GM13977 (cell line): ENCODE measurements at regions not wholly inside any gene's neighbourhood (a gene's known extent, or its start where the extent isn't known, plus 50 kb on each side); places are given as distances from the start of the nearest gene placed in this dataset.

Experiments
- DNase-seq: peaks from one replicate; pipeline ENCODE4 v3.0.0; 2012; ENCODE audit warnings: low spot score
- CTCF ChIP-seq: IDR thresholded peaks from 2 replicates; pipeline ENCODE4 v1.5.1; 2012; ENCODE audit warnings: mild to moderate bottlenecking, control low read depth; ENCODE audit not compliant: insufficient read depth; ENCODE audit errors: extremely low read depth, missing control alignments
- in situ Hi-C: fragments of 300-500 bp; cut with MboI; formaldehyde crosslinking; loops from one replicate; pipeline ENCODE4 v1.12.0; 2022; ENCODE audit warnings: low sequenced_read_pairs, low pct_unique_long_range_greater_than_20kb, mixed read lengths, inconsistent platforms; ENCODE audit not compliant: unreplicated experiment

GRCh38 chr22:44585559-44586350 is 87.7 kb upstream of the RTL6 start:
- in situ Hi-C loops, result no loop called here
- no peak for TF ChIP-seq CTCF
- no peak for DNase-seq

GRCh38 chr22:44584256-44584902 is 86.3 kb upstream of the RTL6 start:
- in situ Hi-C loops, result no loop called here
- no peak for TF ChIP-seq CTCF
- no peak for DNase-seq

GRCh38 chr22:44583854-44584253 is 85.8 kb upstream of the RTL6 start:
- in situ Hi-C loops, result no loop called here
- TF ChIP-seq CTCF, result no peak
- no peak for DNase-seq

- no peak for TF ChIP-seq CTCF
- DNase-seq, result no peak
- in situ Hi-C loops, result no loop called here
These were observed 85.2 kb upstream of the RTL6 start for GRCh38 chr22:44583061-44583760.

GRCh38 chr22:44582016-44582415 is 84.0 kb upstream of the RTL6 start:
- DNase-seq, result no peak
- in situ Hi-C loops, result no loop called here
- no peak for TF ChIP-seq CTCF

GRCh38 chr22:44581096-44581435 is 83.0 kb upstream of the RTL6 start:
- in situ Hi-C loops, result no loop called here
- TF ChIP-seq CTCF, result no peak
- DNase-seq, result no peak
